VCaP (cell line): ENCODE measurements at regions not wholly inside any gene's neighbourhood (a gene's known extent, or its start where the extent isn't known, plus 50 kb on each side); places are given as distances from the start of the nearest gene placed in this dataset.
"Not testable (repeated sequence)": the region's sequence is repeated elsewhere in the genome, so short reads cannot be mapped to it uniquely, and the experiment has no call there.

Source experiments
- H3K27ac ChIP-seq: fragments of 450-650 bp; 2 replicates; pipeline ENCODE4 v1.5.1; 2017
- TF ChIP-seq, protein P1 (sequence below): fragments of 450-650 bp; conservative IDR thresholded peaks from 2 replicates; pipeline ENCODE4 v1.5.1; 2017; ENCODE audit warnings: mild to moderate bottlenecking, moderate library complexity

DNA sequence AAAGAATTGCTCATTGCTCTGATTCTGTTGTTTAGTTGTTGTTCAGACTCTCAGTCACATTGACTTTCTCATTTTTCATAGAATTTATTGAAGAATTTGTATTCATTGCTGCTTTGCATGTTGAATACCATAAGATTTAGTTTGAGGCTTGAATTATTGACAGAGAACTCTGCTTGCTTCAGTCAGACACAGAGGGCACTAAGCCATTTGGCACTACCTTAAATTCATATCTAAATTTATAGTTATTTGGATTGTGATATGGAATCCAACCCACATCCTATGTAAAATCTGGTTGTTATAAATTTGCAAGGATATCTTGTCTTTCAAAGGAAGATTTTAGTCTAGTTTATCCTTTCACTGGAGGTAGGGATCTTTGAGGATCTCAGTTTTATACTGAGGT lies 1748.6 kb downstream of the BRINP3 start:
- no peak overlapping the region for H3K27ac ChIP-seq
- TF ChIP-seq, protein P1, sequence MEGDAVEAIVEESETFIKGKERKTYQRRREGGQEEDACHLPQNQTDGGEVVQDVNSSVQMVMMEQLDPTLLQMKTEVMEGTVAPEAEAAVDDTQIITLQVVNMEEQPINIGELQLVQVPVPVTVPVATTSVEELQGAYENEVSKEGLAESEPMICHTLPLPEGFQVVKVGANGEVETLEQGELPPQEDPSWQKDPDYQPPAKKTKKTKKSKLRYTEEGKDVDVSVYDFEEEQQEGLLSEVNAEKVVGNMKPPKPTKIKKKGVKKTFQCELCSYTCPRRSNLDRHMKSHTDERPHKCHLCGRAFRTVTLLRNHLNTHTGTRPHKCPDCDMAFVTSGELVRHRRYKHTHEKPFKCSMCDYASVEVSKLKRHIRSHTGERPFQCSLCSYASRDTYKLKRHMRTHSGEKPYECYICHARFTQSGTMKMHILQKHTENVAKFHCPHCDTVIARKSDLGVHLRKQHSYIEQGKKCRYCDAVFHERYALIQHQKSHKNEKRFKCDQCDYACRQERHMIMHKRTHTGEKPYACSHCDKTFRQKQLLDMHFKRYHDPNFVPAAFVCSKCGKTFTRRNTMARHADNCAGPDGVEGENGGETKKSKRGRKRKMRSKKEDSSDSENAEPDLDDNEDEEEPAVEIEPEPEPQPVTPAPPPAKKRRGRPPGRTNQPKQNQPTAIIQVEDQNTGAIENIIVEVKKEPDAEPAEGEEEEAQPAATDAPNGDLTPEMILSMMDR: no peak

DNA sequence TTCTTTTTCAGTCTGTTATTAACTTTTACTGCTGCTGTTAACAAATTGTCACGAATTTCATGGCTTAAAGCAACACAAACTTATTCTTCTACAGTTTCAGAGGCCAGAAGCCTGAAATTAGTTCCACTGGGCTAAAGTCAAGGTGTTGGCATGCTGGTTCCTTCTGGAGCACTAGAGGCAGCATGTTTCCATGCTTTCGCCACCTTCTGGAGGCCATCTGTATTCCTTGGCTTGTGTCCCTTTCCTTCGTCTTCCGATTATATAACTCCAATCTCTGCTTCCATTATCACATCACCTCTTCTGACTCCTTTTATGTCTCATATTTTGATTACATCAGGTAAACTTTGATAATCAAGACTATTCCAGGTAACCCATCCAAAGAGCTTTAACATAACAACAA lies 1742.1 kb downstream of the BRINP3 start:
- TF ChIP-seq, protein P1: no peak; the same call in 1 of the 2 replicates
- H3K27ac ChIP-seq: no peak overlapping the region

DNA sequence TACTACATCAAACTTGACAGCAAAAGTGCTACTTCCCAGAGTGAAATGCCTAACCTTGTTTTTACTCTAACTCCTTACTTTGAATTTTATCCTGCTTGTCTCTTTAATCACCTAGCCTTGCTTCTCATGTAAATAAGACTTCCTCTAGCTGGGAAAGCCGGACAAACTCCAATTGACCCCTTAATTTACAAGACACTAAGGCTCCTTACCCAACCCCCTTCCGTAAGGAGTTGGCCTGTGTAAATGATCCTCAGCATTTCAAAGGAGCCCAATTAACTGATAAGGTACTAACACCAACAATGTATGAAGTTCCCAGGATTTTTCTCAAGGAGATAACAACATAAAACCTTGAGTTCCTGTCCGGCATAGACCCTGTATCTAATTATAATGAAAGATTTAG lies 1728.4 kb downstream of the BRINP3 start:
- H3K27ac ChIP-seq: not testable (repeated sequence)

DNA sequence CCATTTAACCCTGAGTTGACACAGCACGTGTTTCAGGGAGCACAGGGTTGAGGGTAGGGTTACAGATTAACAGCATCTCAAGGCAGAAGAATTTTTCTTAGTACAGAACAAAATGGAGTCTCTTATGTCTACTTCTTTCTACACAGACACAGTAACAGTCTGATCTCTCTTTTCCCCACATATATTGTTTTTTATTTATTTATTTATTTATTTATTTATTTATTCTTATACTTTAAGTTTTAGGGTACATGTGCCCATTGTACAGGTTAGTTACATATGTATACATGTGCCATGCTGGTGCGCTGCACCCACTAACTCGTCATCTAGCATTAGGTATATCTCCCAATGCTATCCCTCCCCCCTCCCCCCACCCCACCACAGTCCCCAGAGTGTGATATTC lies 1725.6 kb downstream of the BRINP3 start:
- not testable (repeated sequence) for H3K27ac ChIP-seq

DNA sequence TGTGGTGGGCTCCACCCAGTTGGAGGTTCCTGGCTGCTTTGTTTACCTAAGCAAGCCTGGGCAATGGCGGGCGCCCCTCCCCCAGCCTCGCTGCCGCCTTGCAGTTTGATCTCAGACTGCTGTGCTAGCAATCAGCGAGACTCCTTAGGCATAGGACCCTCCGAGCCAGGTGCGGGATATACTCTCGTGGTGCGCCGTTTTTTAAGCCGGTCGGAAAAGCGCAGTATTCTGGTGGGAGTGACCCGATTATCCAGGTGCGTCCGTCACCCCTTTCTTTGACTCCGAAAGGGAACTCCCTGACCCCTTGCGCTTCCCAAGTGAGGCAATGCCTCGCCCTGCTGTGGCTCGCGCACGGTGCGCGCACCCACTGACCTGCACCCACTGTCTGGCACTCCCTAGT lies 1719.9 kb downstream of the BRINP3 start:
- not testable (repeated sequence) for H3K27ac ChIP-seq

DNA sequence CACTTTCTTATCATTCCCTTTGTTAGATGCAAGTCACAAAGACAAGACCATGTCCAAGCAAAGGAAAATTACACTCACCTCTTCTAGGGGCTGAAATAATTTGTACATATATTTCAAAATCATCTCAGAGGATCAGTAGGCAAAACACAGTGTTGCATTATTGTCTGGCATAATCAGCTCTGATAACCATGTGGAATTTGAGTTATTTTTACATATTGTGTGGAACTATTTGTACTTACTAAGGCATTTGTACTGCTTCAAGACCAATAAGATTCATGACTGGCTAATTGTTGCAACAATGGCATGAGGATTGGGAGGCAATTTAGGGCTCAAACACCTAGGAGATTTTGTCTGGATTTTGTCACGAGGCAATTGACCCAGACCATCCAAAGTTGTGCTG lies 1716.4 kb downstream of the BRINP3 start:
- H3K27ac ChIP-seq: no peak overlapping the region
- TF ChIP-seq, protein P1: no peak

DNA sequence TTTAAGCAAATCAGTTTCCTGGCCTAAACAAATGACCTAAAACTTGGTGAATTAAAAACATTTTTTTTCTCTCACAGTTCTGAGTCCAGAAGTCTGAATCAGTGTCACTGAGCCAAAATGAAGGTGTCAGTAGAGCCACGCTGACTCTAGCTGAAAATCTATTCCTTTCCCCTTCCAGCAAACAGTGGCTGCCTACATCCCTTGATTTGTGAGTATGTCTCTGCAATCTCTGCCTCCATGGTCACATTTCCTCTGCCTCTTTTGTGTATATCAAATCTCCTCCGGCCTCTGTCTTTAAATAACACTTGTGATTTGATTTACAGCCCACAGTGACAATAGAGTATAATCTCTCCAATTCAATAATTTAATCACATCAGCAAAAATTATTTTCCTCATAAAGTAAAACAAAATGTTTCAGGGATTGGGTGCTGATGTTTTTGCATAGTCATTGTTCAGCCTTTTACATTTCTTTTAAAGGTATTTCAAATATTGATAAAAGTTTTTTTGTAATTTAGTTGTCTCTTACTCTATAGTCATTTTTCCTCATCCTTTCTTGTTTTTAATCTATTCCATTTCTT lies 1715.4 kb downstream of the BRINP3 start:
- no peak overlapping the region for H3K27ac ChIP-seq
- TF ChIP-seq, protein P1: no peak

DNA sequence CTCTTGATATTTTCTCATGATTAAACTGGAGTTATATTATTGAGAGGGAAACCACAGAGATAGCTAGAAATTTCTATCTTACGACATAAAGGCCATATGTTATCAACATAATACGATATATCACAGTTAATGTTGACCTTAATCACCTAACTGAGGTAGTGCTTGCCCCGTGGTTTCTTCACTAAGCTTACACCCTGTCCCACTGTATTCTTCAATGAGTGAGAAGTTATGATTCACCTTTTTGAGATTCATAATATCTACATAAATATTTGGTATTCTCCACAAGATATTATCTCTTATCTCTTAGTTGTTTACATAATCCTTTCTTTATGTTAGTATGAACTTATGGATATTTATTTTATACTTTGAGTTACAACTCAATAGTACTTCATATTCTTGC lies 1714.1 kb downstream of the BRINP3 start:
- TF ChIP-seq, protein P1: no peak
- no peak overlapping the region for H3K27ac ChIP-seq

DNA sequence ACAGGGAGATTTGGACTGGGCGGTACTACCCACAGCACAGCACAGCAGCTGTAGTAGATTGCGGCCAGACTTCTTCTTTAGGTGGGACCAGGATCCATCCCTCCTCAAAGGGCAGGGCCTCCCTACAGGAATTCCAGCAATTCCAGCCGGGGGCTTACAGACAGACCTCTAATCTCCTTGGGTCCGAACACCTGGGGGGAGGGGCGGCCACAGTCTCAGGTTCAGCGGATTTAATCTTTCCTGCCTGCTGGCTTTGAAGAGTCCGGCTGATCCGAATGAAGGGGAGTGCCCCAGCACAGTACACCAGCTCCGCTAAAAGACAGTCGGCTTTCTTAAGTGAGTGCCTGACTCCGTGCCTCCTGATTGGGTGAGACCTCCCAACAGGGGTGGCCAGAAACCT lies 1708.5 kb downstream of the BRINP3 start:
- TF ChIP-seq, protein P1: no peak
- no peak overlapping the region for H3K27ac ChIP-seq
